ENCODE measurements at regions not wholly inside any gene's neighbourhood (a gene's known extent, or its start where the extent isn't known, plus 50 kb on each side); places are given as distances from the start of the nearest gene placed in this dataset.

- intact Hi-C loops (cut with DNase I) = no loop called here
- Histone ChIP-seq H3K27me3 (ENCODE audit: low read depth) (no peaks in the 10 kb centered on the region), H3K9me3 (no peaks in the 10 kb centered on the region), H3K4me1 (no peaks in the 10 kb centered on the region), H3K36me3 (no peaks in the 10 kb centered on the region), H3K4me3 (no peak overlapping the region), H3K27ac (no peak overlapping the region)
- ATAC-seq (no peak), DNase-seq (no peak)
- no peak for TF ChIP-seq CTCF (IDR thresholded peaks at IDR 0.05)
Observed at GRCh38 chr6:139823099-139823807, 448.8 kb upstream of the CITED2 start.

GRCh38 chr6:139821676-139822223, 447.3 kb upstream of the CITED2 start:
- Histone ChIP-seq H3K27me3 (ENCODE audit: low read depth) (no peaks in the 10 kb centered on the region), H3K4me1 (no peaks in the 10 kb centered on the region), H3K9me3 (no peaks in the 10 kb centered on the region), H3K27ac (no peak overlapping the region), H3K4me3 (no peak overlapping the region), H3K36me3 (no peaks in the 10 kb centered on the region)
- ATAC-seq (no peak), DNase-seq (no peak)
- no peak for TF ChIP-seq CTCF (IDR thresholded peaks at IDR 0.05)
- intact Hi-C loops (cut with DNase I) = no loop called here

- DNase-seq (no peak), ATAC-seq (no peak)
Observed at GRCh38 chr6:139820210-139820609, 445.8 kb upstream of the CITED2 start.

GRCh38 chr6:139819776-139820175, 445.3 kb upstream of the CITED2 start:
- intact Hi-C loops (cut with DNase I) = no loop called here

More at GRCh38 chr6:139820210-139820609, 445.8 kb upstream of the CITED2 start:
- Histone ChIP-seq H3K27me3 (ENCODE audit: low read depth) (no peaks in the 10 kb centered on the region), H3K4me1 (no peaks in the 10 kb centered on the region), H3K4me3 (no peak overlapping the region), H3K27ac (no peak overlapping the region), H3K9me3 (no peaks in the 10 kb centered on the region), H3K36me3 (no peaks in the 10 kb centered on the region)
- no peak for TF ChIP-seq CTCF (IDR thresholded peaks at IDR 0.05)
- intact Hi-C loops (cut with DNase I) = no loop called here

GRCh38 chr6:139812939-139813338, 438.5 kb upstream of the CITED2 start:
- intact Hi-C loops (cut with DNase I) = no loop called here

More at GRCh38 chr6:139819776-139820175, 445.3 kb upstream of the CITED2 start:
- Histone ChIP-seq H3K27ac (no peak overlapping the region), H3K9me3 (no peaks in the 10 kb centered on the region), H3K36me3 (no peaks in the 10 kb centered on the region), H3K27me3 (ENCODE audit: low read depth) (no peaks in the 10 kb centered on the region), H3K4me3 (no peak overlapping the region), H3K4me1 (no peaks in the 10 kb centered on the region)
- ATAC-seq (no peak), DNase-seq (no peak)
- TF ChIP-seq CTCF (IDR thresholded peaks at IDR 0.05) = no peak

More at GRCh38 chr6:139812939-139813338, 438.5 kb upstream of the CITED2 start:
- ATAC-seq = no peak
- Histone ChIP-seq H3K9me3 (no peaks in the 10 kb centered on the region), H3K36me3 (no peaks in the 10 kb centered on the region), H3K27ac (no peak overlapping the region), H3K4me3 (no peak overlapping the region), H3K27me3 (ENCODE audit: low read depth) (no peaks in the 10 kb centered on the region), H3K4me1 (no peaks in the 10 kb centered on the region)
- TF ChIP-seq CTCF (IDR thresholded peaks at IDR 0.05) = no peak
- DNase-seq = no peak

All from lower lobe of right lung (tissue), 2 donors.